ENCODE measurements at regions not wholly inside any gene's neighbourhood (a gene's known extent, or its start where the extent isn't known, plus 50 kb on each side); places are given as distances from the start of the nearest gene placed in this dataset.

GRCh38 chr15:38085114-38085513, 150.7 kb downstream of the TMCO5A start:
- TF ChIP-seq, protein P1, sequence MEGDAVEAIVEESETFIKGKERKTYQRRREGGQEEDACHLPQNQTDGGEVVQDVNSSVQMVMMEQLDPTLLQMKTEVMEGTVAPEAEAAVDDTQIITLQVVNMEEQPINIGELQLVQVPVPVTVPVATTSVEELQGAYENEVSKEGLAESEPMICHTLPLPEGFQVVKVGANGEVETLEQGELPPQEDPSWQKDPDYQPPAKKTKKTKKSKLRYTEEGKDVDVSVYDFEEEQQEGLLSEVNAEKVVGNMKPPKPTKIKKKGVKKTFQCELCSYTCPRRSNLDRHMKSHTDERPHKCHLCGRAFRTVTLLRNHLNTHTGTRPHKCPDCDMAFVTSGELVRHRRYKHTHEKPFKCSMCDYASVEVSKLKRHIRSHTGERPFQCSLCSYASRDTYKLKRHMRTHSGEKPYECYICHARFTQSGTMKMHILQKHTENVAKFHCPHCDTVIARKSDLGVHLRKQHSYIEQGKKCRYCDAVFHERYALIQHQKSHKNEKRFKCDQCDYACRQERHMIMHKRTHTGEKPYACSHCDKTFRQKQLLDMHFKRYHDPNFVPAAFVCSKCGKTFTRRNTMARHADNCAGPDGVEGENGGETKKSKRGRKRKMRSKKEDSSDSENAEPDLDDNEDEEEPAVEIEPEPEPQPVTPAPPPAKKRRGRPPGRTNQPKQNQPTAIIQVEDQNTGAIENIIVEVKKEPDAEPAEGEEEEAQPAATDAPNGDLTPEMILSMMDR (IDR thresholded peaks at IDR 0.05 in 8 of 11, conservative IDR thresholded peaks at IDR 0.05 in 3 of 11) = no peak
- TF ChIP-seq POLR2A (IDR thresholded peaks at IDR 0.05) (no peak), POLR2AphosphoS5 (IDR thresholded peaks at IDR 0.05) (no peak)

All from spleen (tissue), 7 donors.